ENCODE measurements at regions not wholly inside any gene's neighbourhood (a gene's known extent, or its start where the extent isn't known, plus 50 kb on each side); places are given as distances from the start of the nearest gene placed in this dataset.

DNA sequence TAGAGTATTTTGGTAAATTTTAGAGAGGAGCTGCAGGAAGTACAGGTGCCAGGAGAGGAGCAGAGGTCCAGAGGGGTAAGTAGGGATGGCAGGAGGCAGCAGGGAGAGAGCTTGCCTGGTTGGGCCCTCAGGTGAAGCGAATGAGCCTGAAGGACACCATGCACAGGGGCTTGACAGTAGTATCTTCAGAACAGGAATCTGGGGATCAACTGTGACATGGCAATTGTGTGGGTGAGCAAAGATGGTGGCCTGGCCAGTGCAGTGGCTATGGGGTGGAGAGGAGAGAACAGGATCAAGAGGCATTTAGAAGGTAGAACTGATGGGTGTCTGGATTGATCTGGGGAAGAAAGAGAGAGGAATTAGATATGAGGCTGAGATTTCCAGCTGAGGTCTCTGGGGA is 64.5 kb upstream of the SMOX start:
- Mint-ChIP-seq H3K27me3 (peaks cover 14% of the 10 kb centered on the region), H3K4me1 (peaks cover 31% of the 10 kb centered on the region), H3K9me3 (ENCODE audit: insufficient read depth) (no peaks in the 10 kb centered on the region), H3K4me3 (no peak overlapping the region), H3K27ac (peak overlapping the region; percentile 4)
- Histone ChIP-seq H2AFZ (ENCODE audit: insufficient read depth, low read depth, low read length, poor library complexity, severe bottlenecking) (no peak overlapping the region), H3K4me3 (ENCODE audit: control extremely low read depth in 1 of 5, extremely low read depth in 1 of 5, insufficient read depth in 1 of 5, low read depth in 2 of 5, low read length in 4 of 5) (no peak overlapping the region), H3K4me2 (replicated peaks; ENCODE audit: low read depth, low read length, poor library complexity, severe bottlenecking) (no peak overlapping the region), H3K9me3 (ENCODE audit: control extremely low read depth in 1 of 3, control insufficient read depth in 2 of 3, insufficient read depth in 1 of 3, low read length in 2 of 3) (peaks cover 0 to 6% (median 0%) of the 10 kb centered on the region in 3 donors), H3K4me1 (ENCODE audit: control insufficient read depth in 2 of 2, insufficient read depth in 2 of 2, low read length in 2 of 2) (peaks cover 17 to 23% of the 10 kb centered on the region in 2 donors), H3K36me3 (replicated peaks in 1 of 2; ENCODE audit: control extremely low read depth in 1 of 2, control insufficient read depth in 1 of 2, extremely low read depth in 1 of 2, insufficient read depth in 2 of 2, low read length in 1 of 2) (no peaks in the 10 kb centered on the region), H3K9ac (ENCODE audit: low read length) (no peak overlapping the region), H3K79me2 (ENCODE audit: control insufficient read depth, insufficient read depth, low read length) (no peaks in the 10 kb centered on the region), H3K27ac (ENCODE audit: low read length in 2 of 2) (no peak overlapping the region), H3K27me3 (replicated peaks in 1 of 4; ENCODE audit: control extremely low read depth in 1 of 4, control insufficient read depth in 3 of 4, insufficient read depth in 4 of 4, low read length in 3 of 4) (no peaks in the 10 kb centered on the region), H4K20me1 (ENCODE audit: control insufficient read depth, insufficient read depth, low read length, poor library complexity, severe bottlenecking) (no peaks in the 10 kb centered on the region)
- DNase-seq (no peak), ATAC-seq (ENCODE audit: low read depth) (no peak)
- 95% methylated on average over 1 of the region's 1 CpG for WGBS (ENCODE audit: insufficient coverage)
- TF ChIP-seq, protein P1, sequence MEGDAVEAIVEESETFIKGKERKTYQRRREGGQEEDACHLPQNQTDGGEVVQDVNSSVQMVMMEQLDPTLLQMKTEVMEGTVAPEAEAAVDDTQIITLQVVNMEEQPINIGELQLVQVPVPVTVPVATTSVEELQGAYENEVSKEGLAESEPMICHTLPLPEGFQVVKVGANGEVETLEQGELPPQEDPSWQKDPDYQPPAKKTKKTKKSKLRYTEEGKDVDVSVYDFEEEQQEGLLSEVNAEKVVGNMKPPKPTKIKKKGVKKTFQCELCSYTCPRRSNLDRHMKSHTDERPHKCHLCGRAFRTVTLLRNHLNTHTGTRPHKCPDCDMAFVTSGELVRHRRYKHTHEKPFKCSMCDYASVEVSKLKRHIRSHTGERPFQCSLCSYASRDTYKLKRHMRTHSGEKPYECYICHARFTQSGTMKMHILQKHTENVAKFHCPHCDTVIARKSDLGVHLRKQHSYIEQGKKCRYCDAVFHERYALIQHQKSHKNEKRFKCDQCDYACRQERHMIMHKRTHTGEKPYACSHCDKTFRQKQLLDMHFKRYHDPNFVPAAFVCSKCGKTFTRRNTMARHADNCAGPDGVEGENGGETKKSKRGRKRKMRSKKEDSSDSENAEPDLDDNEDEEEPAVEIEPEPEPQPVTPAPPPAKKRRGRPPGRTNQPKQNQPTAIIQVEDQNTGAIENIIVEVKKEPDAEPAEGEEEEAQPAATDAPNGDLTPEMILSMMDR (IDR thresholded peaks at IDR 0.05) = no peak
- TF ChIP-seq EZH2 (IDR thresholded peaks at IDR 0.05; ENCODE audit: borderline replicate concordance, insufficient read depth, low read depth, low read length, poor library complexity, severe bottlenecking) = no peak
- CTCF ChIA-PET = interaction anchor here (0.9 to 4.6 kb wide), 10 partner anchors 11 to 407 kb away, joined by 3 to 56 read pairs (median 5); partner anchors contain the start of genes PANK2 and RNF24
- POLR2A ChIA-PET = no interaction called here
- intact Hi-C loops (cut with micrococcal nuclease) = loop anchor here (2.0 to 5.0 kb wide), 3 partner anchors 237 to 317 kb away; partner anchors contain the start of genes ADISSP, CENPB and MAVS

DNA sequence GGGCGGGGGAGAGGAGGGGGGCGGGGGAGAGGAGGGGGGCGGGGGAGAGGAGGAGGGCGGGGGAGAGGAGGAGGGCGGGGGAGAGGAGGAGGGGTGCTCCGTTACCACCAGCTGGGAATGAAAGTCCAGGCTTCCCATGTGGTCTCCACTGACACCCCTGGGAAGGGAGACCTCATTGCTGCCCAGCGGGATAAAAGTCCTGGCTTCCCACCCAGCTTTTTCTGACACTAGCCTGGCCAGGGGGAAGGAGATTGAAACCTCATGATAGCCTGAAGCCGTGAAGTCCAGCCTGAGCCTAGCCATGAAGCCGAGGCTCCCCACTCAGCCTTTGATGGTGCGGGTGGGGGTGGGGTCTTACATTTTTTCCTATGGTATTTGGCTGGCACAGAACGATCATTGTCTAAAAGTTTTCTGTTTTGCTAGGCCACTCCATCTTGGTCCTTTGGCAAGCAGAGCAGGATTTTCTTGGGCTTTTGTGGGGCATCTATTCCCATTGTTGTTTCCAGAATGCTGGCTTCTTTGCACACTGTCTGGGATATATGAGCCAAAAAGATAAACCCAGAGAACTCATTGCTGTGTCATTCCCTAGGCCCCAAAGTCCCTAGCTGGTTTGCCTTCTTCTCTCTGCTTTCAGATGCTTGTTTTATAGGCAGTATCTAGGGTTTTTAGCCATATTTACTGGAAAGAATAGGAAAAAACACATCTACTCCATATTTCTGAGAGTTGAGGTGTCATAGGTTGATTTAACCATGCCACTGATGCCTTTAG is 65.3 kb upstream of the SMOX start:
- Mint-ChIP-seq H3K9me3 (ENCODE audit: insufficient read depth) (no peaks in the 10 kb centered on the region), H3K4me1 (peaks cover 31% of the 10 kb centered on the region), H3K27me3 (peaks cover 19% of the 10 kb centered on the region), H3K4me3 (no peak overlapping the region), H3K27ac (no peak overlapping the region)
- ATAC-seq (ENCODE audit: low read depth) = no peak
- TF ChIP-seq, protein P1 (IDR thresholded peaks at IDR 0.05) = no peak
- no peak for TF ChIP-seq EZH2 (IDR thresholded peaks at IDR 0.05; ENCODE audit: borderline replicate concordance, insufficient read depth, low read depth, low read length, poor library complexity, severe bottlenecking)
- no peaks in the 10 kb centered on the region for H3K27me3 ChIP-seq (replicated peaks in 1 of 4; ENCODE audit: control extremely low read depth in 1 of 4, control insufficient read depth in 3 of 4, insufficient read depth in 4 of 4, low read length in 3 of 4)
- 29% methylated on average over 5 of the region's 11 CpGs for WGBS (ENCODE audit: insufficient coverage)
- peak overlapping the region; percentile 3 for H2AFZ ChIP-seq (ENCODE audit: insufficient read depth, low read depth, low read length, poor library complexity, severe bottlenecking)
- H3K4me3 ChIP-seq (ENCODE audit: control extremely low read depth in 1 of 5, extremely low read depth in 1 of 5, insufficient read depth in 1 of 5, low read depth in 2 of 5, low read length in 4 of 5) = no peak overlapping the region
- CTCF ChIA-PET = interaction anchor here (0.7 to 4.6 kb wide), 7 partner anchors 8 to 407 kb away, joined by 3 to 56 read pairs (median 5); partner anchors contain the start of genes PANK2 and RNF24
- peaks cover 17 to 23% of the 10 kb centered on the region in 2 donors for H3K4me1 ChIP-seq (ENCODE audit: control insufficient read depth in 2 of 2, insufficient read depth in 2 of 2, low read length in 2 of 2)
- no peak for DNase-seq
- H4K20me1 ChIP-seq (ENCODE audit: control insufficient read depth, insufficient read depth, low read length, poor library complexity, severe bottlenecking) = no peaks in the 10 kb centered on the region
- H3K9me3 ChIP-seq (ENCODE audit: control extremely low read depth in 1 of 3, control insufficient read depth in 2 of 3, insufficient read depth in 1 of 3, low read length in 2 of 3) = peaks cover 0 to 6% (median 0%) of the 10 kb centered on the region in 3 donors
- H3K79me2 ChIP-seq (ENCODE audit: control insufficient read depth, insufficient read depth, low read length) = no peaks in the 10 kb centered on the region
- H3K4me2 ChIP-seq (replicated peaks; ENCODE audit: low read depth, low read length, poor library complexity, severe bottlenecking) = no peak overlapping the region
- no peaks in the 10 kb centered on the region for H3K36me3 ChIP-seq (replicated peaks in 1 of 2; ENCODE audit: control extremely low read depth in 1 of 2, control insufficient read depth in 1 of 2, extremely low read depth in 1 of 2, insufficient read depth in 2 of 2, low read length in 1 of 2)
- H3K9ac ChIP-seq (ENCODE audit: low read length) = no peak overlapping the region
- intact Hi-C loops (cut with micrococcal nuclease) = loop anchor here (5.0 kb wide), 1 partner anchor 316 kb away; the partner anchor contains the start of gene ADISSP
- POLR2A ChIA-PET = interaction anchor here (2.0 kb wide), 1 partner anchor 263 kb away, joined by 4 read pairs; the partner anchor contains the start of gene AP5S1
- H3K27ac ChIP-seq (ENCODE audit: low read length in 2 of 2) = no peak overlapping the region

All from B cell (primary cell).